SK-N-SH treated with all-trans-retinoic acid at 6 μM for 48 hours (cell line): ENCODE measurements at regions not wholly inside any gene's neighbourhood (a gene's known extent, or its start where the extent isn't known, plus 50 kb on each side); places are given as distances from the start of the nearest gene placed in this dataset.

Source experiments
- ATAC-seq: fragments of 200-7000 bp; cut with Tn5 transposase; 3 replicates; pipeline ENCODE4 v1.9.1; 2020; ENCODE audit warnings: mild to moderate bottlenecking, moderate library complexity
- ARNTL ChIP-seq: fragments of 450-650 bp; formaldehyde crosslinking; IDR thresholded peaks from 2 replicates; pipeline ENCODE4 v1.5.0; 2020; ENCODE audit warnings: low read depth, mild to moderate bottlenecking, moderate library complexity, borderline replicate concordance
- BACH2 ChIP-seq: fragments of 250-450 bp; sonication (Bioruptor Pico); IDR thresholded peaks from 2 replicates; pipeline ENCODE4 v1.9.0; 2021; ENCODE audit warnings: mild to moderate bottlenecking, borderline replicate concordance
- CSDC2 ChIP-seq: fragments of 250-450 bp; sonication (Bioruptor Pico); IDR thresholded peaks from 2 replicates; pipeline ENCODE4 v1.5.0; 2020; ENCODE audit warnings: mild to moderate bottlenecking, moderate library complexity
- ESRRG ChIP-seq: fragments of 250-450 bp; sonication (Bioruptor Pico); IDR thresholded peaks from 2 replicates; pipeline ENCODE4 v1.6.1; 2021; ENCODE audit warnings: mild to moderate bottlenecking
- GLIS3 ChIP-seq: fragments of 250-450 bp; sonication (Bioruptor Pico); IDR thresholded peaks from 2 replicates; pipeline ENCODE4 v1.5.0; 2020; ENCODE audit warnings: mild to moderate bottlenecking, moderate library complexity
- ISL1 ChIP-seq: fragments of 250-450 bp; sonication (Bioruptor Pico); IDR thresholded peaks from 2 replicates; pipeline ENCODE4 v2.1.2; 2022; ENCODE audit warnings: mild to moderate bottlenecking, moderate library complexity
- OSR1 ChIP-seq: fragments of 250-450 bp; sonication (Bioruptor Pico); IDR thresholded peaks from 2 replicates; pipeline ENCODE4 v1.8.0; 2022; ENCODE audit warnings: moderate library complexity, mild to moderate bottlenecking, inconsistent platforms
- PPARA ChIP-seq: fragments of 250-450 bp; sonication (Bioruptor Pico); IDR thresholded peaks from 2 replicates; pipeline ENCODE4 v1.5.0; 2020; ENCODE audit warnings: mild to moderate bottlenecking, borderline replicate concordance
- RARB ChIP-seq: fragments of 250-450 bp; sonication (Bioruptor Pico); IDR thresholded peaks from 2 replicates; pipeline ENCODE4 v1.8.0; 2021; ENCODE audit warnings: mild to moderate bottlenecking, moderate library complexity
- SNAI2 ChIP-seq: fragments of 250-450 bp; sonication (Bioruptor Pico); IDR thresholded peaks from 2 replicates; pipeline ENCODE4 v1.5.0; 2020; ENCODE audit warnings: mild to moderate bottlenecking, moderate library complexity
- TCF4 ChIP-seq: fragments of 250-450 bp; sonication (Bioruptor Pico); IDR thresholded peaks from 2 replicates; pipeline ENCODE4 v1.8.0; 2021; ENCODE audit warnings: mild to moderate bottlenecking, moderate library complexity, borderline replicate concordance
- TOX ChIP-seq: fragments of 250-450 bp; sonication (Bioruptor Pico); IDR thresholded peaks from 2 replicates; pipeline ENCODE4 v1.8.0; 2021; ENCODE audit warnings: mild to moderate bottlenecking, moderate library complexity, borderline replicate concordance
- ZFP3 ChIP-seq: fragments of 250-450 bp; sonication (Bioruptor Pico); IDR thresholded peaks from 2 replicates; pipeline ENCODE4 v1.5.0; 2020; ENCODE audit warnings: mild to moderate bottlenecking, moderate library complexity
- ZNF565 ChIP-seq: fragments of 450-650 bp; formaldehyde crosslinking; conservative IDR thresholded peaks from 2 replicates; pipeline ENCODE4 v1.5.0; 2020; ENCODE audit warnings: low read depth, mild to moderate bottlenecking, moderate library complexity
- ZNF70 ChIP-seq: fragments of 450-650 bp; formaldehyde crosslinking; IDR thresholded peaks from 2 replicates; pipeline ENCODE4 v1.5.0; 2020; ENCODE audit warnings: mild to moderate bottlenecking, moderate library complexity
- ZNF8 ChIP-seq: fragments of 450-650 bp; formaldehyde crosslinking; IDR thresholded peaks from 2 replicates; pipeline ENCODE4 v1.5.0; 2020; ENCODE audit warnings: mild to moderate bottlenecking, moderate library complexity
- TF ChIP-seq, protein P1 (sequence below): fragments of 250-450 bp; sonication (Bioruptor Pico); IDR thresholded peaks from 2 replicates; pipeline ENCODE4 v1.8.0; 2020; ENCODE audit warnings: mild to moderate bottlenecking, moderate library complexity, borderline replicate concordance
- TF ChIP-seq, protein P2 (sequence below): fragments of 250-450 bp; sonication (Bioruptor Pico); IDR thresholded peaks from 2 replicates; pipeline ENCODE4 v1.5.1; 2021; ENCODE audit warnings: mild to moderate bottlenecking, moderate library complexity
- TF ChIP-seq, protein P3 (sequence below): fragments of 250-450 bp; sonication (Bioruptor Pico); IDR thresholded peaks from 2 replicates; pipeline ENCODE4 v1.5.0; 2020; ENCODE audit warnings: mild to moderate bottlenecking, moderate library complexity
- TF ChIP-seq, protein P4 (sequence below): fragments of 250-450 bp; sonication (Bioruptor Pico); IDR thresholded peaks from 2 replicates; pipeline ENCODE4 v1.5.1; 2020; ENCODE audit warnings: low read depth, mild to moderate bottlenecking, moderate library complexity
- TF ChIP-seq, protein P5 (sequence below): fragments of 250-450 bp; sonication (Bioruptor Pico); IDR thresholded peaks from 2 replicates; pipeline ENCODE4 v1.8.0; 2021; ENCODE audit warnings: low read depth, mild to moderate bottlenecking, moderate library complexity, borderline replicate concordance

DNA sequence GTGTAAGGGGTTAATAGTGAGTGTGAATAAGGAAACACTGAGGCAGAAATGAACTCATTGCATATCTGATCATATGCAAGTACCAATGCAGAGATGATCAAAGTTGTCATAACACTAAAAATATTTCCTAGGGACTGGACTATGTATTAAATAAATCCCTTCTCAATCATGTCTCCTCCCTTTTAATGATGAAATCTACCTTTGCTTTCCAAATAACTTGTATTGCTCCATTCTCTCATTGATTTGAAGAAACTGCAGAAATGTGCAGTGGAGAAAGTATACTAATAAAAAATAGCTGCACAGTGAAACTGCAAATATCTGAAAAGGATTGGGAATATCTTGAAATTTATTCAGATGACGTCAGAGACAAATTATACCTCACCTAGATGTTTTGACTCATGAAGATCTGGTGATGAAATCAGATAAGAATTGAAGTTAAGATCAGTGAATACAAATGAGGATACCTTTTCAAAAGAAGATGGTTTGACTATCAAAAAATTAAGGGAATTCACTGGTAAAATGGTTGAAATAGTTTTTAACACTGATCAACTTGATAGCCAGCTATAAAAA, 1264.9 kb upstream of the USP15 start:
- TF ChIP-seq ZNF565 (CRISPR knock-in tag) (no peak), TOX (no peak), ZNF70 (CRISPR knock-in tag) (no peak), TCF4 (CRISPR knock-in tag) (no peak), ZNF8 (CRISPR knock-in tag) (no peak), SNAI2 (CRISPR knock-in tag) (no peak)
- TF ChIP-seq, protein P1, sequence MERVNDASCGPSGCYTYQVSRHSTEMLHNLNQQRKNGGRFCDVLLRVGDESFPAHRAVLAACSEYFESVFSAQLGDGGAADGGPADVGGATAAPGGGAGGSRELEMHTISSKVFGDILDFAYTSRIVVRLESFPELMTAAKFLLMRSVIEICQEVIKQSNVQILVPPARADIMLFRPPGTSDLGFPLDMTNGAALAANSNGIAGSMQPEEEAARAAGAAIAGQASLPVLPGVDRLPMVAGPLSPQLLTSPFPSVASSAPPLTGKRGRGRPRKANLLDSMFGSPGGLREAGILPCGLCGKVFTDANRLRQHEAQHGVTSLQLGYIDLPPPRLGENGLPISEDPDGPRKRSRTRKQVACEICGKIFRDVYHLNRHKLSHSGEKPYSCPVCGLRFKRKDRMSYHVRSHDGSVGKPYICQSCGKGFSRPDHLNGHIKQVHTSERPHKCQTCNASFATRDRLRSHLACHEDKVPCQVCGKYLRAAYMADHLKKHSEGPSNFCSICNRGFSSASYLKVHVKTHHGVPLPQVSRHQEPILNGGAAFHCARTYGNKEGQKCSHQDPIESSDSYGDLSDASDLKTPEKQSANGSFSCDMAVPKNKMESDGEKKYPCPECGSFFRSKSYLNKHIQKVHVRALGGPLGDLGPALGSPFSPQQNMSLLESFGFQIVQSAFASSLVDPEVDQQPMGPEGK (CRISPR knock-in tag), result no peak
- TF ChIP-seq, protein P2, sequence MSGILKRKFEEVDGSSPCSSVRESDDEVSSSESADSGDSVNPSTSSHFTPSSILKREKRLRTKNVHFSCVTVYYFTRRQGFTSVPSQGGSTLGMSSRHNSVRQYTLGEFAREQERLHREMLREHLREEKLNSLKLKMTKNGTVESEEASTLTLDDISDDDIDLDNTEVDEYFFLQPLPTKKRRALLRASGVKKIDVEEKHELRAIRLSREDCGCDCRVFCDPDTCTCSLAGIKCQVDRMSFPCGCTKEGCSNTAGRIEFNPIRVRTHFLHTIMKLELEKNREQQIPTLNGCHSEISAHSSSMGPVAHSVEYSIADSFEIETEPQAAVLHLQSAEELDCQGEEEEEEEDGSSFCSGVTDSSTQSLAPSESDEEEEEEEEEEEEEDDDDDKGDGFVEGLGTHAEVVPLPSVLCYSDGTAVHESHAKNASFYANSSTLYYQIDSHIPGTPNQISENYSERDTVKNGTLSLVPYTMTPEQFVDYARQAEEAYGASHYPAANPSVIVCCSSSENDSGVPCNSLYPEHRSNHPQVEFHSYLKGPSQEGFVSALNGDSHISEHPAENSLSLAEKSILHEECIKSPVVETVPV (CRISPR knock-in tag), result no peak
- TF ChIP-seq, protein P3, sequence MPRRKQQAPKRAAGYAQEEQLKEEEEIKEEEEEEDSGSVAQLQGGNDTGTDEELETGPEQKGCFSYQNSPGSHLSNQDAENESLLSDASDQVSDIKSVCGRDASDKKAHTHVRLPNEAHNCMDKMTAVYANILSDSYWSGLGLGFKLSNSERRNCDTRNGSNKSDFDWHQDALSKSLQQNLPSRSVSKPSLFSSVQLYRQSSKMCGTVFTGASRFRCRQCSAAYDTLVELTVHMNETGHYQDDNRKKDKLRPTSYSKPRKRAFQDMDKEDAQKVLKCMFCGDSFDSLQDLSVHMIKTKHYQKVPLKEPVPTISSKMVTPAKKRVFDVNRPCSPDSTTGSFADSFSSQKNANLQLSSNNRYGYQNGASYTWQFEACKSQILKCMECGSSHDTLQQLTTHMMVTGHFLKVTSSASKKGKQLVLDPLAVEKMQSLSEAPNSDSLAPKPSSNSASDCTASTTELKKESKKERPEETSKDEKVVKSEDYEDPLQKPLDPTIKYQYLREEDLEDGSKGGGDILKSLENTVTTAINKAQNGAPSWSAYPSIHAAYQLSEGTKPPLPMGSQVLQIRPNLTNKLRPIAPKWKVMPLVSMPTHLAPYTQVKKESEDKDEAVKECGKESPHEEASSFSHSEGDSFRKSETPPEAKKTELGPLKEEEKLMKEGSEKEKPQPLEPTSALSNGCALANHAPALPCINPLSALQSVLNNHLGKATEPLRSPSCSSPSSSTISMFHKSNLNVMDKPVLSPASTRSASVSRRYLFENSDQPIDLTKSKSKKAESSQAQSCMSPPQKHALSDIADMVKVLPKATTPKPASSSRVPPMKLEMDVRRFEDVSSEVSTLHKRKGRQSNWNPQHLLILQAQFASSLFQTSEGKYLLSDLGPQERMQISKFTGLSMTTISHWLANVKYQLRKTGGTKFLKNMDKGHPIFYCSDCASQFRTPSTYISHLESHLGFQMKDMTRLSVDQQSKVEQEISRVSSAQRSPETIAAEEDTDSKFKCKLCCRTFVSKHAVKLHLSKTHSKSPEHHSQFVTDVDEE (CRISPR knock-in tag), result no peak
- TF ChIP-seq, protein P4, sequence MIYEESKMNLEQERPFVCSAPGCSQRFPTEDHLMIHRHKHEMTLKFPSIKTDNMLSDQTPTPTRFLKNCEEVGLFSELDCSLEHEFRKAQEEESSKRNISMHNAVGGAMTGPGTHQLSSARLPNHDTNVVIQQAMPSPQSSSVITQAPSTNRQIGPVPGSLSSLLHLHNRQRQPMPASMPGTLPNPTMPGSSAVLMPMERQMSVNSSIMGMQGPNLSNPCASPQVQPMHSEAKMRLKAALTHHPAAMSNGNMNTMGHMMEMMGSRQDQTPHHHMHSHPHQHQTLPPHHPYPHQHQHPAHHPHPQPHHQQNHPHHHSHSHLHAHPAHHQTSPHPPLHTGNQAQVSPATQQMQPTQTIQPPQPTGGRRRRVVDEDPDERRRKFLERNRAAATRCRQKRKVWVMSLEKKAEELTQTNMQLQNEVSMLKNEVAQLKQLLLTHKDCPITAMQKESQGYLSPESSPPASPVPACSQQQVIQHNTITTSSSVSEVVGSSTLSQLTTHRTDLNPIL (CRISPR knock-in tag), result no peak
- ATAC-seq, result no peak

DNA sequence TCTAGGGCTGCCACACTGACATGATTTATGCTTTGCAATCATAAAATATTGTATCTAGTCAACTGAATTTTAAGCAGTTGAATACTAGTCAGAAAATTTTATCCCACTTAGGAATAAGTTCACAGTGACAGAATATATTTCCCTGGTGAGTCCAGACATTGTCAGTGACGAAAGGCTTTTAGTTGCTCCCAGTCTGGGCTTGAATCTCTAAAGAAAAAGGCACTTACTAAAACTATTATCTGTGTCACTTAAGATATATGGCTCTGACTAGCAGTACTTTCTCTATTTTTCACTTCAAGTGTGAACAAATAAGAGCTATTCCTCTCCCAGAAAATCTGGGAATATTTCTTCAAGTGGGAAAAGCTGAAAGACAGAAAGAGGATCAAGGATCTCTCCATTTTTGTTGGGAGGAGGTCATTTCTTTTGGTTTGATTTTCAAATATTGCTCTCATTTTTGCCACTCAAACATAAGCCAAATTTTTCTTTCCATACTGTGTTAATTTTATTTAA, 1262.3 kb upstream of the USP15 start:
- no peak for TF ChIP-seq TOX
- no peak for TF ChIP-seq ARNTL (CRISPR knock-in tag)
- TF ChIP-seq, protein P5, sequence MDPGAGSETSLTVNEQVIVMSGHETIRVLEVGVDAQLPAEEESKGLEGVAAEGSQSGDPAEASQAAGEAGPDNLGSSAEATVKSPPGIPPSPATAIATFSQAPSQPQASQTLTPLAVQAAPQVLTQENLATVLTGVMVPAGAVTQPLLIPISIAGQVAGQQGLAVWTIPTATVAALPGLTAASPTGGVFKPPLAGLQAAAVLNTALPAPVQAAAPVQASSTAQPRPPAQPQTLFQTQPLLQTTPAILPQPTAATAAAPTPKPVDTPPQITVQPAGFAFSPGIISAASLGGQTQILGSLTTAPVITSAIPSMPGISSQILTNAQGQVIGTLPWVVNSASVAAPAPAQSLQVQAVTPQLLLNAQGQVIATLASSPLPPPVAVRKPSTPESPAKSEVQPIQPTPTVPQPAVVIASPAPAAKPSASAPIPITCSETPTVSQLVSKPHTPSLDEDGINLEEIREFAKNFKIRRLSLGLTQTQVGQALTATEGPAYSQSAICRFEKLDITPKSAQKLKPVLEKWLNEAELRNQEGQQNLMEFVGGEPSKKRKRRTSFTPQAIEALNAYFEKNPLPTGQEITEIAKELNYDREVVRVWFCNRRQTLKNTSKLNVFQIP (CRISPR knock-in tag), result no peak
- TF ChIP-seq TCF4 (CRISPR knock-in tag), result no peak
- TF ChIP-seq, protein P4 (CRISPR knock-in tag), result no peak

DNA sequence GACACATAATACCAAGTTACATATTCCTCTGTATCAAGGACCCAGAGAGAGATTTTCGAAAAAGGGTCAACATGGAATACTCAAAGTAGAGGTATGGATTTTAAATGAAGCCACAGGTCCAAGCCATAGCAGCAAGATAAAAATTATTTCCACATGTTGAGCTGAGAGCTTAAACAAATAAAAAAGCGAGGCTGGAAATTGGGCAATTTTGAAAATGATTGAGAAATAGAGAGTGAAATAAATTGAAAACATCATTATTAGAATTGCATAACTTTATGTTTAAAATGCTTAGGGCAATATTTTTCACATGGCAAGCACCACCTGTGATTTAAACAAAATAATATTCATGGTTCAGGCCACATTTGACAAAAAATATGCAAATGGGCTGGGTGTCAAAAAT, 1251.0 kb upstream of the USP15 start:
- no peak for ATAC-seq
- TF ChIP-seq BACH2 (CRISPR knock-in tag) (no peak), SNAI2 (CRISPR knock-in tag) (no peak), OSR1 (CRISPR knock-in tag) (no peak), ZNF70 (CRISPR knock-in tag) (no peak), RARB (CRISPR knock-in tag) (no peak), ISL1 (CRISPR knock-in tag) (no peak), GLIS3 (no peak), ESRRG (CRISPR knock-in tag) (no peak), ZFP3 (CRISPR knock-in tag) (no peak), CSDC2 (CRISPR knock-in tag) (no peak), ZNF8 (CRISPR knock-in tag) (no peak), PPARA (no peak), ZNF565 (CRISPR knock-in tag) (no peak), TCF4 (CRISPR knock-in tag) (no peak)
- TF ChIP-seq, protein P5 (CRISPR knock-in tag), result no peak
- TF ChIP-seq, protein P1 (CRISPR knock-in tag), result no peak

More for the DNA sequence above, 1262.3 kb upstream of the USP15 start:
- no peak for ATAC-seq
